Endodermal cell (in vitro differentiated cells): ENCODE measurements at regions not wholly inside any gene's neighbourhood (a gene's known extent, or its start where the extent isn't known, plus 50 kb on each side); places are given as distances from the start of the nearest gene placed in this dataset.

ENCODE experiments used
- DNase-seq: peaks from one replicate; pipeline ENCODE4 v3.0.0-alpha.2; 2017
- H3K27ac ChIP-seq: 2 replicates; pipeline ENCODE4 v1.5.1; 2013; ENCODE audit warnings: mild to moderate bottlenecking, low read depth, low read length, moderate library complexity
- H3K27me3 ChIP-seq: 2 replicates; pipeline ENCODE4 v1.6.1; 2013; ENCODE audit warnings: mild to moderate bottlenecking, low read length, moderate library complexity; ENCODE audit not compliant: insufficient read depth, control insufficient read depth, poor library complexity, severe bottlenecking
- H3K36me3 ChIP-seq: 2 replicates; pipeline ENCODE4 v1.7.0; 2013; ENCODE audit warnings: mild to moderate bottlenecking, low read length, moderate library complexity; ENCODE audit not compliant: control insufficient read depth, insufficient read depth
- H3K4me1 ChIP-seq: one replicate; pipeline ENCODE4 v1.7.0; 2013; ENCODE audit warnings: low read length; ENCODE audit not compliant: control insufficient read depth, insufficient read depth
- H3K4me3 ChIP-seq: 2 replicates; pipeline ENCODE4 v1.5.1; 2013; ENCODE audit warnings: mild to moderate bottlenecking, low read length, moderate library complexity
- H3K9ac ChIP-seq: 2 replicates; pipeline ENCODE4 v1.6.1; 2013; ENCODE audit warnings: mild to moderate bottlenecking, low read length, moderate library complexity; ENCODE audit not compliant: poor library complexity, severe bottlenecking; ENCODE audit errors: extremely low read depth
- H3K9me3 ChIP-seq: 2 replicates; pipeline ENCODE4 v1.6.1; 2013; ENCODE audit warnings: mild to moderate bottlenecking, low read length, moderate library complexity; ENCODE audit not compliant: control insufficient read depth
- H3K27ac Mint-ChIP-seq: 2 replicates; pipeline ENCODE4 v1.8.0; 2020; ENCODE audit warnings: mixed read lengths
- H3K27me3 Mint-ChIP-seq: 2 replicates; pipeline ENCODE4 v1.8.0; 2021; ENCODE audit warnings: mild to moderate bottlenecking, mixed read lengths; ENCODE audit not compliant: insufficient read depth
- H3K36me3 Mint-ChIP-seq: 2 replicates; pipeline ENCODE4 v1.8.0; 2020; ENCODE audit warnings: low read depth, mixed read lengths
- H3K4me1 Mint-ChIP-seq: 2 replicates; pipeline ENCODE4 v1.8.0; 2020; ENCODE audit warnings: mixed read lengths
- H3K4me3 Mint-ChIP-seq: 2 replicates; pipeline ENCODE4 v1.8.0; 2020; ENCODE audit warnings: mild to moderate bottlenecking, moderate library complexity, mixed read lengths
- H3K9me3 Mint-ChIP-seq: 2 replicates; pipeline ENCODE4 v1.8.0; 2020; ENCODE audit warnings: mild to moderate bottlenecking, mixed read lengths
- CTCF ChIP-seq: fragments of 200-600 bp; sonication (generic); conservative IDR thresholded peaks from 2 replicates; pipeline ENCODE4 v1.5.0; 2021; ENCODE audit warnings: antibody characterized with exemption, mild to moderate bottlenecking
- WGBS, 2 experiments: methylation state at CpG; one replicate each; pipeline versions ENCODE4 v1.1.5 to v1.1.7; 2013; ENCODE audit warnings: missing lambda C conversion rate in 2 of 2, mixed read lengths in 1 of 2; ENCODE audit not compliant: insufficient coverage in 1 of 2, insufficient read length in 1 of 2; 5-methylcytosine and 5-hydroxymethylcytosine counted together

- H3K27ac ChIP-seq, result no peak overlapping the region
- DNase-seq, result peak; percentile 99
- no peaks in the 10 kb centered on the region for H3K27me3 ChIP-seq
- Mint-ChIP-seq H3K27ac (no peak overlapping the region), H3K9me3 (peaks cover 21% of the 10 kb centered on the region), H3K36me3 (peaks cover 4% of the 10 kb centered on the region), H3K4me1 (no peaks in the 10 kb centered on the region), H3K27me3 (no peaks in the 10 kb centered on the region), H3K4me3 (no peak overlapping the region)
- WGBS, 2 experiments, result 19 to 26% methylated on average over 4 of the region's 4 CpGs
- H3K4me3 ChIP-seq, result no peak overlapping the region
- peaks cover 15% of the 10 kb centered on the region for H3K9me3 ChIP-seq
- peak; percentile 100 for TF ChIP-seq CTCF
- H3K36me3 ChIP-seq, result no peaks in the 10 kb centered on the region
- H3K4me1 ChIP-seq, result no peaks in the 10 kb centered on the region
- no peak overlapping the region for H3K9ac ChIP-seq
Observed at GRCh38 chr7:70856901-70857630, 274.9 kb upstream of the GALNT17 start.

GRCh38 chr7:70857793-70858545 lies 274.0 kb upstream of the GALNT17 start:
- H3K27me3 Mint-ChIP-seq, result no peaks in the 10 kb centered on the region
- no peak overlapping the region for H3K27ac ChIP-seq
- H3K9me3 Mint-ChIP-seq, result peaks cover 24% of the 10 kb centered on the region
- H3K4me1 ChIP-seq, result no peaks in the 10 kb centered on the region
- no peaks in the 10 kb centered on the region for H3K4me1 Mint-ChIP-seq
- DNase-seq, result peak; percentile 79
- H3K4me3 Mint-ChIP-seq, result no peak overlapping the region
- H3K4me3 ChIP-seq, result no peak overlapping the region
- TF ChIP-seq CTCF, result no peak
- no peaks in the 10 kb centered on the region for H3K27me3 ChIP-seq
- peaks cover 15% of the 10 kb centered on the region for H3K9me3 ChIP-seq
- no peak overlapping the region for H3K9ac ChIP-seq
- H3K36me3 ChIP-seq, result no peaks in the 10 kb centered on the region
- peaks cover 4% of the 10 kb centered on the region for H3K36me3 Mint-ChIP-seq
- 79% methylated on average over 2 of the region's 2 CpGs; no CpG with 5 or more reads in 1 of the 2 experiments for WGBS, 2 experiments
- H3K27ac Mint-ChIP-seq, result no peak overlapping the region

GRCh38 chr7:70867513-70867912 lies 264.4 kb upstream of the GALNT17 start:
- Histone ChIP-seq H3K36me3 (no peaks in the 10 kb centered on the region), H3K4me3 (no peak overlapping the region), H3K4me1 (no peaks in the 10 kb centered on the region), H3K27me3 (no peaks in the 10 kb centered on the region), H3K9ac (no peak overlapping the region), H3K9me3 (no peaks in the 10 kb centered on the region), H3K27ac (no peak overlapping the region)
- H3K4me1 Mint-ChIP-seq, result no peaks in the 10 kb centered on the region
- no peak for DNase-seq
- peaks cover 5% of the 10 kb centered on the region for H3K36me3 Mint-ChIP-seq
- TF ChIP-seq CTCF, result no peak
- no peak overlapping the region for H3K4me3 Mint-ChIP-seq
- WGBS, 2 experiments, result 71 to 94% methylated on average over 4 to 5 of the region's 5 CpGs
- no peak overlapping the region for H3K27ac Mint-ChIP-seq
- no peaks in the 10 kb centered on the region for H3K27me3 Mint-ChIP-seq
- H3K9me3 Mint-ChIP-seq, result peaks cover 28% of the 10 kb centered on the region
